GM12891 (cell line): ENCODE measurements at regions not wholly inside any gene's neighbourhood (a gene's known extent, or its start where the extent isn't known, plus 50 kb on each side); places are given as distances from the start of the nearest gene placed in this dataset.

Experiments used
- PAX5 ChIP-seq: IDR thresholded peaks from 2 replicates; pipeline ENCODE4 v1.6.1; 2011; ENCODE audit warnings: low read length, moderate library complexity, mild to moderate bottlenecking; ENCODE audit not compliant: insufficient read depth, severe bottlenecking
- POLR2A ChIP-seq: IDR thresholded peaks from 2 replicates; pipeline ENCODE4 v1.6.1; 2011; ENCODE audit warnings: low read depth, low read length, control low read depth
- POLR2AphosphoS5 ChIP-seq: IDR thresholded peaks from 2 replicates; pipeline ENCODE4 v1.6.1; 2011; ENCODE audit warnings: low read depth, low read length, control low read depth
- POU2F2 ChIP-seq: IDR thresholded peaks from 2 replicates; pipeline ENCODE4 v1.6.1; 2011; ENCODE audit warnings: low read depth, mild to moderate bottlenecking, control low read depth, low read length, moderate library complexity
- SPI1 ChIP-seq: IDR thresholded peaks from 2 replicates; pipeline ENCODE4 v1.6.1; 2011; ENCODE audit warnings: low read depth, low read length, control low read depth
- TAF1 ChIP-seq: IDR thresholded peaks from 2 replicates; pipeline ENCODE4 v1.6.1; 2011; ENCODE audit warnings: low read depth, low read length, control low read depth

GRCh38 chr6:126821706-126822105 lies 296.8 kb upstream of the RSPO3 start:
- TF ChIP-seq POLR2A (no peak), TAF1 (no peak), POLR2AphosphoS5 (no peak), SPI1 (no peak), PAX5 (no peak), POU2F2 (no peak)
